ENCODE measurements at regions not wholly inside any gene's neighbourhood (a gene's known extent, or its start where the extent isn't known, plus 50 kb on each side); places are given as distances from the start of the nearest gene placed in this dataset.

- no peak overlapping the region for H3K4me3 ChIP-seq (ENCODE audit: low read depth, low read length)
- no peak for TF ChIP-seq CTCF (IDR thresholded peaks at IDR 0.05; ENCODE audit: insufficient read depth, low read depth, low read length, missing control alignments)
- DNase-seq (ENCODE audit: low read depth) = no peak
These were observed 130.9 kb upstream of the AJAP1 start for GRCh38 chr1:4523551-4523950.

- no peak for TF ChIP-seq CTCF (IDR thresholded peaks at IDR 0.05; ENCODE audit: insufficient read depth, low read depth, low read length, missing control alignments)
- DNase-seq (ENCODE audit: low read depth) = no peak
- no peak overlapping the region for H3K4me3 ChIP-seq (ENCODE audit: low read depth, low read length)
These were observed 127.7 kb upstream of the AJAP1 start for GRCh38 chr1:4526747-4527146.

GRCh38 chr1:4527819-4528218, 126.6 kb upstream of the AJAP1 start:
- no peak for TF ChIP-seq CTCF (IDR thresholded peaks at IDR 0.05; ENCODE audit: insufficient read depth, low read depth, low read length, missing control alignments)
- DNase-seq (ENCODE audit: low read depth) = no peak

GRCh38 chr1:4528590-4528989, 125.8 kb upstream of the AJAP1 start:
- H3K4me3 ChIP-seq (ENCODE audit: low read depth, low read length) = no peak overlapping the region
- no peak for TF ChIP-seq CTCF (IDR thresholded peaks at IDR 0.05; ENCODE audit: insufficient read depth, low read depth, low read length, missing control alignments)
- no peak for DNase-seq (ENCODE audit: low read depth)

More at GRCh38 chr1:4527819-4528218, 126.6 kb upstream of the AJAP1 start:
- no peak overlapping the region for H3K4me3 ChIP-seq (ENCODE audit: low read depth, low read length)

- DNase-seq (ENCODE audit: low read depth) = no peak
These were observed 124.8 kb upstream of the AJAP1 start for GRCh38 chr1:4529446-4530165.

GRCh38 chr1:4530166-4530785, 124.1 kb upstream of the AJAP1 start:
- DNase-seq (ENCODE audit: low read depth) = no peak
- no peak overlapping the region for H3K4me3 ChIP-seq (ENCODE audit: low read depth, low read length)
- TF ChIP-seq CTCF (IDR thresholded peaks at IDR 0.05; ENCODE audit: insufficient read depth, low read depth, low read length, missing control alignments) = no peak

More at GRCh38 chr1:4529446-4530165, 124.8 kb upstream of the AJAP1 start:
- H3K4me3 ChIP-seq (ENCODE audit: low read depth, low read length) = no peak overlapping the region
- TF ChIP-seq CTCF (IDR thresholded peaks at IDR 0.05; ENCODE audit: insufficient read depth, low read depth, low read length, missing control alignments) = no peak

Data from GM12865 (cell line).